Lower leg skin (tissue), 3 donors: ENCODE measurements at regions not wholly inside any gene's neighbourhood (a gene's known extent, or its start where the extent isn't known, plus 50 kb on each side); places are given as distances from the start of the nearest gene placed in this dataset.

Source experiments
- CTCF ChIP-seq, 3 donors: fragments of 450-650 bp; IDR thresholded peaks; one replicate each; pipeline ENCODE4 v1.5.1; 2016; ENCODE audit warnings: antibody characterized with exemption in 3 of 3, mild to moderate bottlenecking in 3 of 3, moderate library complexity in 2 of 3
- POLR2A ChIP-seq, 2 donors: fragments of 450-650 bp; IDR thresholded peaks; one replicate each; pipeline ENCODE4 v1.6.1; 2016 to 2017; ENCODE audit warnings: antibody characterized with exemption in 2 of 2, mild to moderate bottlenecking in 1 of 2, moderate library complexity in 1 of 2

GRCh38 chr12:126061777-126062176, 996.5 kb downstream of the AACS start:
- TF ChIP-seq CTCF (IDR thresholded peaks at IDR 0.05) (no peak), POLR2A (IDR thresholded peaks at IDR 0.05) (no peak)
